HCT116 (cell line): ENCODE measurements at regions not wholly inside any gene's neighbourhood (a gene's known extent, or its start where the extent isn't known, plus 50 kb on each side); places are given as distances from the start of the nearest gene placed in this dataset.

Source experiments
- CTCF ChIP-seq, 3 experiments: fragments of 200-600 bp in 1 of 3; sonication (generic) in 1 of 3; IDR thresholded peaks in 2 of 3; conservative IDR thresholded peaks in 1 of 3; 2 replicates each; pipeline ENCODE4 v1.5.1; 2012 to 2017; ENCODE audit warnings: low read depth in 2 of 3, low read length in 2 of 3, antibody characterized with exemption in 1 of 3, borderline replicate concordance in 1 of 3, control low read depth in 1 of 3, mild to moderate bottlenecking in 1 of 3, mixed read lengths in 1 of 3, mixed run types in 1 of 3, moderate library complexity in 1 of 3; ENCODE audit not compliant: insufficient read depth in 1 of 3
- POLR2A ChIP-seq: IDR thresholded peaks from 2 replicates; pipeline ENCODE4 v1.7.0; 2011; ENCODE audit warnings: borderline replicate concordance; ENCODE audit not compliant: insufficient read depth, insufficient read length; ENCODE audit errors: extremely low read depth
- POLR2AphosphoS5 ChIP-seq: IDR thresholded peaks from 2 replicates; pipeline ENCODE4 v1.6.1; 2011; ENCODE audit warnings: mild to moderate bottlenecking, low read depth, low read length, moderate library complexity
- REST ChIP-seq: IDR thresholded peaks from 2 replicates; pipeline ENCODE4 v1.6.1; 2012; ENCODE audit warnings: low read depth
- SRF ChIP-seq: IDR thresholded peaks from 2 replicates; pipeline ENCODE4 v1.6.1; 2012; ENCODE audit warnings: low read depth
- TCF7L2 ChIP-seq: IDR thresholded peaks from 2 replicates; pipeline ENCODE4 v1.7.0; 2011; ENCODE audit warnings: borderline replicate concordance, inconsistent platforms; ENCODE audit not compliant: insufficient read depth, insufficient read length; ENCODE audit errors: extremely low read depth

GRCh38 chr16:64351121-64351520 is 770.7 kb downstream of the CDH11 start:
- TF ChIP-seq POLR2AphosphoS5 (no peak), CTCF (IDR thresholded peaks at IDR 0.05 in 2 of 3, conservative IDR thresholded peaks at IDR 0.05 in 1 of 3; ENCODE audit: borderline replicate concordance in 1 of 3, insufficient read depth in 1 of 3, low read depth in 2 of 3, low read length in 2 of 3) (no peak), SRF (no peak), REST (no peak), TCF7L2 (no peak), POLR2A (no peak)
